OCI-LY3 (cell line): ENCODE measurements at regions not wholly inside any gene's neighbourhood (a gene's known extent, or its start where the extent isn't known, plus 50 kb on each side); places are given as distances from the start of the nearest gene placed in this dataset.

Experiments
- EZH2phosphoT487 ChIP-seq: fragments of 200-600 bp; shearing (Covaris generic); IDR thresholded peaks from 2 replicates; pipeline ENCODE4 v1.6.1; 2018; ENCODE audit warnings: antibody characterized with exemption, mixed run types, low read depth
- TF ChIP-seq, protein P1 (sequence below): fragments of 200-600, 300-600 bp; sonication (generic); IDR thresholded peaks from 2 replicates; pipeline ENCODE4 v1.5.1; 2014; ENCODE audit warnings: antibody characterized with exemption, low read length, low read depth

GRCh38 chr5:71988808-71989207 lies 118.5 kb upstream of the MAP1B start:
- TF ChIP-seq, protein P1, sequence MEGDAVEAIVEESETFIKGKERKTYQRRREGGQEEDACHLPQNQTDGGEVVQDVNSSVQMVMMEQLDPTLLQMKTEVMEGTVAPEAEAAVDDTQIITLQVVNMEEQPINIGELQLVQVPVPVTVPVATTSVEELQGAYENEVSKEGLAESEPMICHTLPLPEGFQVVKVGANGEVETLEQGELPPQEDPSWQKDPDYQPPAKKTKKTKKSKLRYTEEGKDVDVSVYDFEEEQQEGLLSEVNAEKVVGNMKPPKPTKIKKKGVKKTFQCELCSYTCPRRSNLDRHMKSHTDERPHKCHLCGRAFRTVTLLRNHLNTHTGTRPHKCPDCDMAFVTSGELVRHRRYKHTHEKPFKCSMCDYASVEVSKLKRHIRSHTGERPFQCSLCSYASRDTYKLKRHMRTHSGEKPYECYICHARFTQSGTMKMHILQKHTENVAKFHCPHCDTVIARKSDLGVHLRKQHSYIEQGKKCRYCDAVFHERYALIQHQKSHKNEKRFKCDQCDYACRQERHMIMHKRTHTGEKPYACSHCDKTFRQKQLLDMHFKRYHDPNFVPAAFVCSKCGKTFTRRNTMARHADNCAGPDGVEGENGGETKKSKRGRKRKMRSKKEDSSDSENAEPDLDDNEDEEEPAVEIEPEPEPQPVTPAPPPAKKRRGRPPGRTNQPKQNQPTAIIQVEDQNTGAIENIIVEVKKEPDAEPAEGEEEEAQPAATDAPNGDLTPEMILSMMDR: no peak
- no peak for TF ChIP-seq EZH2phosphoT487
